ENCODE measurements at regions not wholly inside any gene's neighbourhood (a gene's known extent, or its start where the extent isn't known, plus 50 kb on each side); places are given as distances from the start of the nearest gene placed in this dataset.

DNA sequence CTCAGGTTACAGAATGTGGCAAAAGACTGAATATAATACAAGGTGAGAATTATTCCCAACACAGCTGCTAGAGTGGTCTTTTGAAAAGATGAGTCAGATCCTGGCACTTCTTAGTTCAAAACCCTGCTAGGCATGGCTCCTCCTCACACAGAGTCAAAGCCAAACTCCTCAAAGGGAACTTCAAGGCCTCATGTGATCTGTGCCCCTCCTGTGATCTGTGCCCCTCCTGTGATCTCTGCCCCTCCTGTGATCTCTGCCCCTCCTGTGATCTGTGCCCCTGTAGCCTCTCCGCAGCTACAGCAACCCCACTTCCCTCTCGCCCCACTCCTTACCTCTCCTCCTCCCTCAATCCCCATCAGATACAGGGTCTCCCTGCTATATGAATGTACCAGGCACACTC, 525.5 kb upstream of the CCNG1 start:
- TF ChIP-seq CTCF (IDR thresholded peaks at IDR 0.05) (no peak), EP300 (IDR thresholded peaks at IDR 0.05) (no peak), POLR2A (IDR thresholded peaks at IDR 0.05) (no peak)

Data from ovary (tissue), 3 donors.